Amniotic epithelial cell (primary cell): ENCODE measurements at regions not wholly inside any gene's neighbourhood (a gene's known extent, or its start where the extent isn't known, plus 50 kb on each side); places are given as distances from the start of the nearest gene placed in this dataset.

Source experiments
- DNase-seq: peaks from one replicate; pipeline ENCODE4 v3.0.0-alpha.2; 2010; ENCODE audit warnings: low read depth

- DNase-seq = no peak
These were observed 112.2 kb downstream of the TRIB2 start for GRCh38 chr2:12828980-12829379.

DNA sequence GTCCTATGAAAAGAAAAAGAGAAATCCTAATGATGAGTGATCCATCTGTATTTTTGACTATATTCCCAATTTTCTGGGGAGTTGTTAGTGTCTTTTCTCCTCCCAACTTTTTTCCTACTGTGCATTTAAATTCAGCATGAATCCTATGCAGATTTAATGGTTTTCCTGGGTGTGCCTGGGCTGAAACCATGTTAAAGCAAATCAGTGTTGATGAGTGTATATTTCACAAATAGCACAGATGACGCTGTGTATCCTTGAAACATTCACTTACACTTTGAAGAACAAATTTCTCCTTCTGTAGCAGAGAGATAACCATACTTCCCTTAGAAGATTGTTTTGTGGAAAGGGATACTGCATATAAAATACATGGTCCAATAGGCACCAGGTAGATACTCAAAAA lies 114.3 kb downstream of the TRIB2 start:
- no peak for DNase-seq

DNA sequence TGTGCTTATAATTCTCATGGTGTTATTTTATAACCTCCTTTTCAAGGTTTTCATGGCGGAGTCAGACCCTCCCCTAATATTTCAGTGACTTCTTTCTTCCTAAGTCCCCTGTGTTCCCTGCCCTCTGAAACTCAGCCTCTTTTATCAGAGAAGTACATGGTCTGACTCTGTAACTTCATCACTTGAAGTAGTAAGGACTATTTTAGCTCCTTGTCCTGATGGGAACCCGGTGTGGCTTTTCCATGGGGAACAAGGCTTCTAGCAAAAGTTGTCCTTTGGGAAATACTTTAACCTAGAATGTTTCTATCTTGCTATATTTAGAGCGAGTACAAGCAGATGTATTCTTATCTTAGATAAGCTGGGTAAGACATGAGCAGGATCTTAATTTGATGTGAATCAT lies 117.5 kb downstream of the TRIB2 start:
- no peak for DNase-seq

DNA sequence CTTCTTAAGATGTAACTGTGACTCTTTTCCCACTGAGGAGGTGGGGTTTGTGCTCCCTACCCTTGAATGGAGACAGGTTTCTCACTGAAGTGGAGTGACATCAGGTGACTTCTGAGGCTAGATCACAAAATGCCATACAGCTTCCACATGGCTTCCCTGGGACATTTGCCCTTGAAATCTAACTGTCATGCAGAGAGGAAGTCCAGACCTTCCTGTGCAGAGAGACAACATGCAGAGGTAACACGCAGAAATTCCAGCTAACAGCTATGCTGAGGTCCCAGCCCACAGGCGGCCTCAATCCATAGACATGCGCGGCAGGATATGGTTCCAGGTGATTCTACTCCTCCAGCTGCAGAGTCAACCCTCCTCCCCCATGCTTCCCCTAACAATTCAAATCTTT lies 119.0 kb downstream of the TRIB2 start:
- no peak for DNase-seq

GRCh38 chr2:12839339-12839738 lies 122.6 kb downstream of the TRIB2 start:
- DNase-seq = no peak

GRCh38 chr2:12841021-12841420 lies 124.3 kb downstream of the TRIB2 start:
- no peak for DNase-seq

DNA sequence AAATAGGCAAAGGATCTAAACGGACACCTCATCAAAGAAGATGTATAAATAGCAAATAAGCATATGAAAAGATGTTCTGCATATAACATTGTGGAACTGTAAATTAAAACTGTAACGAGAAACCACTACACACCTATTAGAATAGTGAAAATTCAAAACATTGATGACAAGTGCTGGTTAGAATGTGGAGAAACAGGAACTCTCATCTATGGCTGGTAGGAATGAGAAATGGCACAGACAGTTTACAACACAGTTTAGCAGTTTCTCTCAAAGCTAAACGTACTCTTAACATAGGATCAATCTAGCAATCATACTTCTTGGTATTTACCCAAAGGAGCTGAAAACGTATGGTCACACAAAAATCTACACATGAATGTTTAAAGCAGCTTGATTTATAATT lies 126.2 kb downstream of the TRIB2 start:
- DNase-seq = no peak

- DNase-seq = no peak
These were observed 127.8 kb downstream of the TRIB2 start for GRCh38 chr2:12844511-12844910.

GRCh38 chr2:12847694-12848575 lies 131.2 kb downstream of the TRIB2 start:
- no peak for DNase-seq

DNA sequence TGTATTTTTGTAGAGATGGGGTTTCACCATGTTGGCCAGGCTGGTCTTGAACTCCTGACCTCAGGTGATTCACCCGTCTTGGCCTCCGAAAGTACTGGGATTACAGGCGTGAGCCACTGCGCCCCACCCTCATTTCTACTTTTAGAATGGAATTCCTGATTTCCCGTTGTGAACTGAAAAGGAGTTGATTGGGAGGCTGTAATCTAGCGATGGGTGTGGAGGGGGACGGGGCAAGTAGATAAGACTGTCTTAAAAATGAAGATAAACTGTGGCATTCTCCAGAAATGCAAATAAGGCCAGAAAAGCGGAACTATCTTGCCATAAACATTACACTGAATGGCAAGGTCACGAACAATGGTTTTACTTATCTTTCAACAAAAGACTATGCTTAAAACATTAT lies 135.4 kb downstream of the TRIB2 start:
- peak; percentile 15 for DNase-seq

DNA sequence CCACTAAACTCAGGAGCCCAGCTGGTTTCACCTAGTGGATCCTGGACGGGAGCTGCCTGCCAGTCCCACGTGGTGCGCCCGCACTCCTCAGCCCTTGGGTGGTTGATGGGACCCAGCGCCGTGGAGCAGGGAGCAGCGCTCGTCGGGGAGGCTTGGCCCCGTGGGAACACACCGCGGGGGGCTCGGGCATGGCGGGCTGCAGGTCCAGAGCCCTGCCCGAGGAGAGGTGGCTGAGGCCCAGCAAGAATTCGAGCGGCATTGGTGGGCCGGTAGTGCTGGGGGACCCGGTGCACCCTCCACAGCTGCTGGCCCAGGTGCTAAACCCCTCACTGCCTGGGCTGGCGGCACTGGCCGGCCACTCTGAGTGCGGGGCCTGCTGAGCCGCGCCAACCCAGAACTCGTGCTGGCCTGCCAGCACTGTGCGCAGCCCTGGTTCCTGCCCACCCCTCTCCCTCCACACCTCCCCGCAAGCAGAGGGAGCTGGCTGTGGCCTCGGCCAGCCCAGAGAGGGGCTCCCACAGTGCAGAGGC lies 137.3 kb downstream of the TRIB2 start:
- no peak for DNase-seq

- no peak for DNase-seq
These were observed 138.8 kb downstream of the TRIB2 start for GRCh38 chr2:12855508-12855907.

- peak; percentile 80 for DNase-seq
These were observed 140.3 kb downstream of the TRIB2 start for GRCh38 chr2:12856934-12857601.

DNA sequence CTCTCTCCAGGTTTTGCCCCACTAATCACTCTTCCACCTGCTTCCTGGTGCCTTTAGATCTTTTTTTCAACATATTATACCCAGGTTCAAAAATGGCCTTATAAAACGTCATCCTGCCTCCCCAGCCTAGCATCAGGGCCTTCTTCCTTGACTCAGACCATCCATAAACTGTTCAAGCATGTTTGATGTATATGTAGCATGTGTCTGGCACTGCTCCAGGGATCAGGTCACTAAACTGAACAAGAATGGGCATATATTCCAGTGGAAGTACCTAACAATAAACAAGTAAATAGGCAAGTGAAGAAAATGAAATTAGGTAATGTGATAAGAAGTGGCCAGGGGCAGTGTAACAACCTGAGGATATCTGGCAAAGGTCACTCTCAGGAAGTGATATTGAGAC lies 141.2 kb downstream of the TRIB2 start:
- no peak for DNase-seq

DNA sequence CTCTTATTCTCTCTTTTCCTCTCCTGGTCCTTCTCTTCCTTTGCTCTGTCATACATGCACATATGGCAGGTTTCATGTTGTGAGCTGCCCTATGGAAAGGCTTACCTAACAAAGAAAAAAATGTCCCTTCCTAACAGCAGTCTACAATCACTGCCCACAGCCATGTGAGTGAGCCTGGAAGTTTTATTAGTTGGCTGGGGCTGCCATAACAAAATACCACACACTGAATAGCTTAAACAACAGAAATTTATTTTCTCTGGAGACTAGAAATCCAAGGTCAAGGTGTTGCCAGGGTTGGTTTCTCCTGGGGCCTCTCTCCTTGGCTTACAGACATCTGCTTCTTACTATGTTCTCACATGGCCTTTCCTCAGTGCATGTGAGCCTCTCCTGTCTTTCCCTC lies 142.1 kb downstream of the TRIB2 start:
- no peak for DNase-seq

DNA sequence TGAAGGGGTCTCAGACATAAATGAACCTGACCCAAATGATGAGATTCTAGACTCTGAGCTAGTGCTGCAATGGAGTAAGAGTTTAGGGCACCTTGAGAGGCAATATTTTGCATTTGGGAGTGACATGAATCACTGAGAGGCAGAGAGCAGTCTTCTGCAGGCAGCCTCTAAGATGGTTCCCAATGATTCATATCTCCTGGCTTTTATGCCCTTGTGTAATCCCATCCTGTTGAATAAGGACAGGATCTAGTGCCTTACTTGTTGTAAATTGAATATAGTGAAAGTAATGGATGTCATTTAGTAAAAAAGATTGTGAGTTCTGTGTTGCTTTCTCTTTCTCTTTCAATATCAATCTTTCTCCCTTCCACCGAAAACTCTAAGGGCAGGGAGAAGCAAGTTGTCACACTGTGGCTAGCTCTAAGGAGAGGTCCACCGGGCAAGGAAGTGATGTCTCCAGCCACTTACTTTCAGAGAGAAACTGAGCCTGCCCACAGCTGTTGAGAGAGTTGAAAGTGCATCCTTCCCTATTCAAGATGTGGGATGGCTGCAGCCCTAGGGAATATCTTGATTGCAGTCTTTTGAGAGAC lies 144.7 kb downstream of the TRIB2 start:
- DNase-seq = peak; percentile 80

GRCh38 chr2:12862541-12862940 lies 145.8 kb downstream of the TRIB2 start:
- DNase-seq = no peak

DNA sequence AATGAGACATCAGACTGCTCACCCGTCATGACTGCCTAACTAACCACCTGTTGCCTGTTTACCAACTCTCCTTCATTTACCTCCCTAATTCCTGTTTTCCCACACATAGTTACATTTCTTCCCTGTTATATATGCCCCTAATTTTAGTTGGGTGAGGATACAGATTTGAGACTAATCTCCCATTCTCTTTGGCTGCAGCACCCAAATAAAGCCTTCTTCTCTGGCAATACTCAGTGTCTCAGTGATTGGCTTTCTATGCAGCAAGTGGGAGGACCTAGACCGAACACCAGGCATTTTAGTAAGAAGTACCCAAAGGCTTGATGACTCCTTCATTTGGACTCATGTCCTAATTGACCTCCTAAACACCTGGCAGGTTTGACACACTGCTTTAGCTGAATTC lies 147.2 kb downstream of the TRIB2 start:
- DNase-seq = no peak

GRCh38 chr2:12867631-12868287 lies 151.0 kb downstream of the TRIB2 start:
- DNase-seq = peak; percentile 52

GRCh38 chr2:12870692-12871091 lies 154.0 kb downstream of the TRIB2 start:
- no peak for DNase-seq

DNA sequence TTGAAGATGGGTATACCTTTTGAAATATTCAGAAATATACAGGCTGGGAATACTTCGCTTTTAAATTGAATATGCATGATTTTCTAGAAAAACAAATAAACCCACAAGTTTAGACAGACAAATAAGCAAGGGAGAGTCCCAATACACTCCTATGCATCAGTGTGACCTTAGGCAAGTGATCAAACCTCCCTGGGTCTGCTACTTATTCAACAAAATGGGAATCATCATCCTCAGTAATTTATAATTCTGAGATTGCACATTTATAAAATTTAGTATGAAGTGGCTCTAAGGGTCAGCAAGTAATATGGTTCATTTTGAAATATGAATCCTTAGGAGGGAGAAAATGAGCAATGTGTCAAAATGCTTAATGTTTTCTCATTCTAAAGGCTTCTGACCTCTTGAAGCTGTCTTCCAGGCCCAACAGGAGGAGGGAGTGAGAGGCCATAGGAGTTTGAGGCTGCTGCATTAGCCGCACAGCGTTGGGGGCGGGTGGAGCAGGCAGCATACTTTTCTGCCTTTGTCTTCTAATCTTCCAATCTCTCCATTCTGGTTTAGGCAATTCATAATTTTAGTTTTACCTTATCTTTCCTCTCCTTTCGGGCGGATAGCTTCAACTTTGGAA lies 155.1 kb downstream of the TRIB2 start:
- no peak for DNase-seq

DNA sequence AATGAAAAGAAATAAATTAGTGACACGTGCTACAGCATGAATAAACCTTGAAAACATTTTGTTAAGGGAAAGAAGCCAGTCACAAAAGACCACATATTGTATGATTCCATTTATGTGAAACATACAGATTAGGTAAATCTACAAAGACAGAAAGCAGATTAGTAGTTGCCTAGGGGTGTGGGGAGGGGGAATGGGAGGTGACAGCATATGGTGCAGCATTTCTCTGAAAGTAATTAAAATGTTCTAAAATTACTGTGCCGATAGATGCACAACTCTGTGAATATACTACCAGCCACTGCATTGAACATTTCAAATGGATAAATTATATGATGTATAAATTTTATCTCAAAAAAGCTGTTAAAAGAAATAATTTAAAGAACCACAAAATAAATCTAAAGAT lies 161.0 kb downstream of the TRIB2 start:
- DNase-seq = no peak
